ENCODE measurements at regions not wholly inside any gene's neighbourhood (a gene's known extent, or its start where the extent isn't known, plus 50 kb on each side); places are given as distances from the start of the nearest gene placed in this dataset.
"Not testable (repeated sequence)": the region's sequence is repeated elsewhere in the genome, so short reads cannot be mapped to it uniquely, and the experiment has no call there.

DNA sequence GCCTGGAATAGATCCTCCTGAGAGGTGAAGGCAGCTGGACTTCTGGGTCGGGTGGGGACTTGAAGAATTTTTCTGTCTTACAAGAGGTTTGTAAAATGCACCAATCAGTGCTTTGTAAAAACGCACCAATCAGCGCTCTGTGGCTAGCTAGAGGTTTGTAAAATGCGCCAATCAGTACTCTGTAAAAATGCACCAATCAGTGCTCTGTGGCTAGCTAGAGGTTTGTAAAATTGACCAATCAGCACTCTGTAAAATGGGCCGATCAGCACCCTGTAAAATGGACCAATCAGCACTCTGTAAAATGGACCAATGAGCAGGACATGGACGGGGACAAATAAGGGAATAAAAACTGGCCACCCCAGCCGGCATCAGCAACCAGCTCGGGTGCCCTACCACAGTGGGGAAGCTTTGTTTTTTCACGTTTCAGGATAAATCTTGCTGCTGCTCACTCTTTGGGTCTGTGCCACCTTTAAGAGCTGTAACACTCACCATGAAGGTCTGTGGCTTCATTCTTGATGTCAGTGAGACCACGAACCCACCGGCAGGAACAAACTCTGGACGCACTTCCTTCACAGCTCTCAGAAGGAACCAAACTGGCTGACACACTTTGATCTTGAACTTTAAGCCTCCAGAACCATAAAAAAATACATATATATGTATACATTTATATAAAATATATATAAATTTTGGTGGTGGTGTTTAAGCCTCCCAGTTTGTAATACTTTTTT lies 197.8 kb upstream of the SLCO3A1 start:
- TF ChIP-seq, protein P1, sequence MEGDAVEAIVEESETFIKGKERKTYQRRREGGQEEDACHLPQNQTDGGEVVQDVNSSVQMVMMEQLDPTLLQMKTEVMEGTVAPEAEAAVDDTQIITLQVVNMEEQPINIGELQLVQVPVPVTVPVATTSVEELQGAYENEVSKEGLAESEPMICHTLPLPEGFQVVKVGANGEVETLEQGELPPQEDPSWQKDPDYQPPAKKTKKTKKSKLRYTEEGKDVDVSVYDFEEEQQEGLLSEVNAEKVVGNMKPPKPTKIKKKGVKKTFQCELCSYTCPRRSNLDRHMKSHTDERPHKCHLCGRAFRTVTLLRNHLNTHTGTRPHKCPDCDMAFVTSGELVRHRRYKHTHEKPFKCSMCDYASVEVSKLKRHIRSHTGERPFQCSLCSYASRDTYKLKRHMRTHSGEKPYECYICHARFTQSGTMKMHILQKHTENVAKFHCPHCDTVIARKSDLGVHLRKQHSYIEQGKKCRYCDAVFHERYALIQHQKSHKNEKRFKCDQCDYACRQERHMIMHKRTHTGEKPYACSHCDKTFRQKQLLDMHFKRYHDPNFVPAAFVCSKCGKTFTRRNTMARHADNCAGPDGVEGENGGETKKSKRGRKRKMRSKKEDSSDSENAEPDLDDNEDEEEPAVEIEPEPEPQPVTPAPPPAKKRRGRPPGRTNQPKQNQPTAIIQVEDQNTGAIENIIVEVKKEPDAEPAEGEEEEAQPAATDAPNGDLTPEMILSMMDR (conservative IDR thresholded peaks at IDR 0.05; ENCODE audit: low read depth, low read length) = not testable (repeated sequence)
- TF ChIP-seq EZH2 (IDR thresholded peaks at IDR 0.05; ENCODE audit: low read length, unreplicated experiment) = not testable (repeated sequence)
